ENCODE measurements at regions not wholly inside any gene's neighbourhood (a gene's known extent, or its start where the extent isn't known, plus 50 kb on each side); places are given as distances from the start of the nearest gene placed in this dataset.

DNA sequence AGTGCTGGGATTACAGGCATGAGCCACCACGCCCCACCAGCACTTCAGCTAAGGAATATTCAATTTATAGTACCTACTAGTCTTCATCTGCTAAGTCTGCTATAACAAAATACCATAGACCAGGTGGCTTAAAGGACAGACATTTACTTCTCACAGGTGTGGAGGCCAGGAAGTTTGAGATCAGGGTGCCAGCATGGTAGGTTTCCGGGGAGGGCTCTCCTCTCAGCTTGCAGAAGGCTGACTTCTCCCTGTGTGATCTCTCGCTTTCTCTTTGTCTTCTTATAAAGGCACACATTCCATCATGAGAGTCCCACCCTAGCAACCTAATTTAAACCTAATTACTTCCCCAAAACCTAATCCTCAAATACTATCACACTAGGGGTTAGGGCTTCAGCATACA is 433.0 kb downstream of the INSC start:
- TF ChIP-seq, protein P1, sequence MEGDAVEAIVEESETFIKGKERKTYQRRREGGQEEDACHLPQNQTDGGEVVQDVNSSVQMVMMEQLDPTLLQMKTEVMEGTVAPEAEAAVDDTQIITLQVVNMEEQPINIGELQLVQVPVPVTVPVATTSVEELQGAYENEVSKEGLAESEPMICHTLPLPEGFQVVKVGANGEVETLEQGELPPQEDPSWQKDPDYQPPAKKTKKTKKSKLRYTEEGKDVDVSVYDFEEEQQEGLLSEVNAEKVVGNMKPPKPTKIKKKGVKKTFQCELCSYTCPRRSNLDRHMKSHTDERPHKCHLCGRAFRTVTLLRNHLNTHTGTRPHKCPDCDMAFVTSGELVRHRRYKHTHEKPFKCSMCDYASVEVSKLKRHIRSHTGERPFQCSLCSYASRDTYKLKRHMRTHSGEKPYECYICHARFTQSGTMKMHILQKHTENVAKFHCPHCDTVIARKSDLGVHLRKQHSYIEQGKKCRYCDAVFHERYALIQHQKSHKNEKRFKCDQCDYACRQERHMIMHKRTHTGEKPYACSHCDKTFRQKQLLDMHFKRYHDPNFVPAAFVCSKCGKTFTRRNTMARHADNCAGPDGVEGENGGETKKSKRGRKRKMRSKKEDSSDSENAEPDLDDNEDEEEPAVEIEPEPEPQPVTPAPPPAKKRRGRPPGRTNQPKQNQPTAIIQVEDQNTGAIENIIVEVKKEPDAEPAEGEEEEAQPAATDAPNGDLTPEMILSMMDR (IDR thresholded peaks at IDR 0.05; ENCODE audit: unreplicated experiment), result no peak
- DNase-seq (ENCODE audit: unreplicated experiment), result no peak
- BruUV-seq (replicated peaks), result no TSS peak
- CTCF ChIA-PET, result no interaction called here
- Mint-ChIP-seq H3K4me3 (ENCODE audit: unreplicated experiment) (no peak overlapping the region), H3K36me3 (ENCODE audit: insufficient read depth, unreplicated experiment) (no peaks in the 10 kb centered on the region), H3K4me1 (ENCODE audit: insufficient read depth, unreplicated experiment) (no peaks in the 10 kb centered on the region), H3K27ac (ENCODE audit: low read depth, unreplicated experiment) (no peak overlapping the region), H3K9me3 (ENCODE audit: unreplicated experiment) (no peaks in the 10 kb centered on the region), H3K27me3 (ENCODE audit: insufficient read depth, unreplicated experiment) (peaks cover 16% of the 10 kb centered on the region)
- intact Hi-C loops (cut with micrococcal nuclease), result no loop called here
- POLR2A ChIA-PET, result no interaction called here

DNA sequence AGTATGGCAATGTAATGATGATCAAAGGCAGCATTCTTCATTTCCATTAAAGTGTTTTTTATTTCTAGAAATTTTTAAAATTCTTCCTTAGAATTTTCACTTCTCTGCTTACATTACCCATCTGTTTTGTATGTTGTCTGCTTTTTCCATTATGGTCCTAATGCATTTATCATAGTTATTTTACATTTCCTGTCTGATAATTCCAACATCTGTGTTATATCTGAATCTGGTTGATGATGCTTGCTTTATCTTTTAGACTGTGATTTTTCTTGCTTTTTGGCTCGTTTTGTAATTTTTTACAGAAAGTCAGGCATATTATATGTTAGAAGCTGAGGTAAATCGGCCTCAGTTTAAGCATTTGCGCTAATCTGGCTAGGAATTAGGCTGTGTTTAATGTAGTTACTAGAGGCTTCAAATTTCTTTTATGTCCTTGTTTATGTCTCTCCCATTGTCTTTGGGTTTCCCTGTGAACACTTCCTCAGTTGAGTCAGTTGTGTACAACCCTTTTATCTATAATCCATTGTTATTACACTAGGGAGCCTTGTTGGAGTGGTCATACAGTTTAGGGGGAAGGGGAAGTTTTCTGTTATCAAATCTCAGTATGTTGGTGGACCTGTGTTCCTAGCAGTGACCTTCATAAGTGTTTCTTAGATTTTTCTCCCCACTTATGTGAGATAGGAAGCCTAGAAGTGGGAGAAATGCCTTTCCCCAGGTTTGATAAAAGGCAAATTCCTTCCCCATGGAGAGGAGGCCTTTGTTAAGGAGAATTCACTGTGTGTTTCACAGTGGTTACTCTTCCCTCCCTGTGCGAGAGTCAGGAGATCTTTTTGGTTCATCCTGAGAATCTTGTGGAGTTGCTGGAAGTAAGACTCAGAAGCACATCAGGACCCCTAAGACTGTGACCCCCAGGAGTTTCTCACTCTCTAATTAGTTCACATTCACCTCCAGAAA is 437.5 kb downstream of the INSC start:
- ChIA-PET CTCF (no interaction called here), POLR2A (no interaction called here)
- Mint-ChIP-seq H3K4me3 (ENCODE audit: unreplicated experiment) (no peak overlapping the region), H3K27ac (ENCODE audit: low read depth, unreplicated experiment) (no peak overlapping the region), H3K4me1 (ENCODE audit: insufficient read depth, unreplicated experiment) (no peaks in the 10 kb centered on the region), H3K36me3 (ENCODE audit: insufficient read depth, unreplicated experiment) (no peaks in the 10 kb centered on the region), H3K9me3 (ENCODE audit: unreplicated experiment) (no peaks in the 10 kb centered on the region), H3K27me3 (ENCODE audit: insufficient read depth, unreplicated experiment) (peaks cover 38% of the 10 kb centered on the region)
- TF ChIP-seq, protein P1 (IDR thresholded peaks at IDR 0.05; ENCODE audit: unreplicated experiment), result no peak
- DNase-seq (ENCODE audit: unreplicated experiment), result no peak
- intact Hi-C loops (cut with micrococcal nuclease), result no loop called here
- BruUV-seq (replicated peaks), result no TSS peak

DNA sequence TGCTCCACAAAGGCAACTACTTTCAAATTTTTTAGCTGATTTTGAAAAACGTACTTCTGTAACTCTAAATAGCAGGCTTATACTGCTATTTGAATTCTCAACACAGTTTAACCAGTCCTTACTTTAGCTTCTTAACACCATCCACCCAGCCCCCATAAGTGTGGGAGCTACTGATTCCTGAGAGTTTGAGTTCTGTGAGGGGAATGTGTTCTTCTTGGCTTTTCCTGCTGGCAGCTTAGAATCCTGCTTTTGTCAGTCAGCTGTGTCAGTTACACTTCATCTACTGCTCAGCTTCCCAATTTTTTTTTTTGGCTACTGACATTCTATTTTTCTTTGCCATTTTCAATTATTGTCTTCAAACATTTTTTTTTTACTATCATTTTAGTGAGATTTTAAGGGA is 440.4 kb downstream of the INSC start:
- intact Hi-C loops (cut with micrococcal nuclease), result no loop called here
- ChIA-PET CTCF (no interaction called here), POLR2A (interaction anchor here (0.7 kb wide), 1 partner anchor 245 kb away, joined by 4 read pairs; no protein-coding TSS in a partner anchor)
- Mint-ChIP-seq H3K36me3 (ENCODE audit: insufficient read depth, unreplicated experiment) (no peaks in the 10 kb centered on the region), H3K9me3 (ENCODE audit: unreplicated experiment) (no peaks in the 10 kb centered on the region), H3K4me3 (ENCODE audit: unreplicated experiment) (no peak overlapping the region), H3K27ac (ENCODE audit: low read depth, unreplicated experiment) (no peak overlapping the region), H3K4me1 (ENCODE audit: insufficient read depth, unreplicated experiment) (no peaks in the 10 kb centered on the region), H3K27me3 (ENCODE audit: insufficient read depth, unreplicated experiment) (peaks cover 60% of the 10 kb centered on the region)
- BruUV-seq (replicated peaks), result no TSS peak
- DNase-seq (ENCODE audit: unreplicated experiment), result no peak
- TF ChIP-seq, protein P1 (IDR thresholded peaks at IDR 0.05; ENCODE audit: unreplicated experiment), result no peak

DNA sequence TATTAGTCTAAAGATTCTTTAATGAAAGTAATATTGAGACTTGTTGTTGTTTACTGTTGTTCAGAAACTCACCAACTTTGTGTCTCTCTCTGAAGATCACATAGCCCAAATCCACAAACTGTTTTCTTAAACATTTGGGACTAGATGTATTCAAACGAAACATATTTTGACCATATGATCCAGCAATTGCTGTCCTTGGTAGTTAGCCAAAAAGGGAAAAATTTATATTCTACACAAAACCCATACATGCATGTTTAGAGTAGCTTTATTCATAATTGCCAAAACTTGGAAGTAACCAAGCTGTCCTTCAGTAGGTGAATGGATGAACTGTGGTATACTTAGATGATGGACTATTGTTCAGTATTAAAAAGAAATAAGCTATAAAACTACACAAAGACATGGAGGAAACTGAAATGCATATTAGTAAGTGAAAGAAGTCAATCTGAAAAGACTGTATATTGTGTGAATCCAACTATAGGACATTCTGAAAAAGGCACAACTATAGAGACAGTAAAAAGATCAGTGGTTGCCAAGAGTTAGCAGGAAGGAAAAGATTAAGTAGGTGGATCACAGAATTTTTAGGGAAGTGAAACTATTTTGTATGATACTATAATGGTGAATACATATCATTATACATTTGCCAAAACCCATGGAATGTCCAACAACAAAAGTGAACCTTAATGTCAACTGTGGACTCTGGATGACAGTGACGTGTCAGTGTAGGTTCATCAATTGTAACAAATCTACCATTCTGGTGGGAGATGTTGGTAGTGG is 442.9 kb downstream of the INSC start:
- TF ChIP-seq, protein P1 (IDR thresholded peaks at IDR 0.05; ENCODE audit: unreplicated experiment), result no peak
- Mint-ChIP-seq H3K36me3 (ENCODE audit: insufficient read depth, unreplicated experiment) (no peaks in the 10 kb centered on the region), H3K4me1 (ENCODE audit: insufficient read depth, unreplicated experiment) (no peaks in the 10 kb centered on the region), H3K27ac (ENCODE audit: low read depth, unreplicated experiment) (no peak overlapping the region), H3K9me3 (ENCODE audit: unreplicated experiment) (no peaks in the 10 kb centered on the region), H3K27me3 (ENCODE audit: insufficient read depth, unreplicated experiment) (peaks cover 44% of the 10 kb centered on the region), H3K4me3 (ENCODE audit: unreplicated experiment) (no peak overlapping the region)
- intact Hi-C loops (cut with micrococcal nuclease), result no loop called here
- CTCF ChIA-PET, result no interaction called here
- BruUV-seq (replicated peaks), result no TSS peak
- no peak for DNase-seq (ENCODE audit: unreplicated experiment)
- POLR2A ChIA-PET, result interaction anchor here (1.2 kb wide), 1 partner anchor 93 kb away, joined by 3 read pairs; no protein-coding TSS in a partner anchor
